ENCODE measurements at regions not wholly inside any gene's neighbourhood (a gene's known extent, or its start where the extent isn't known, plus 50 kb on each side); places are given as distances from the start of the nearest gene placed in this dataset.

DNA sequence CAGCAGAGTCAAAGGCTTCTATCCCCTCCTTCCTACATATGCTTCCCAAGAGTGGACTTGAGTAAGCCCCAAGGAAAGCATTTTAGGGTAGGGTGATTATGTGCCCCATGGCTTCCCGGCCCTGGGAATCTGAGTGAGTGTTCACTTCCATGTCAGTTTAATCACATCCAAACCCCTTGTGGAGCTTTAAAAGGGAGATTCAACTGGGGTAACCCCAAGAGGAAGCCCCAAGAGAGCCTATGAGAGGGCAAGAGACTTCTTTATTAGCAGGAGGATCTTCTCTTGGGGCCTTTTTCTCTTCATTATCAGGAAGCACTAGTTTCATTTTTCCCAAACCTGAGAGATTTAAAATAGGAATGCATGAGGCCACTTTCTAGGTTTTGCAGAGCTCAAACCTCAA, 97.0 kb upstream of the IRF2BP2 start:
- no peaks in the 10 kb centered on the region for H4K20me1 ChIP-seq (ENCODE audit: insufficient read depth, low read length)
- no peaks in the 10 kb centered on the region for H3K9me3 ChIP-seq (ENCODE audit: insufficient read depth, low read depth, low read length)
- no peaks in the 10 kb centered on the region for H3K27me3 ChIP-seq (ENCODE audit: insufficient read depth, low read length)
- no peak for DNase-seq (ENCODE audit: low read depth)
- H3K27me3 Mint-ChIP-seq (ENCODE audit: low read depth, unreplicated experiment) = peaks cover 11% of the 10 kb centered on the region
- H3K4me2 ChIP-seq (ENCODE audit: low read length) = no peak overlapping the region
- no peak for FAIRE-seq
- no peak overlapping the region for H3K9ac ChIP-seq (ENCODE audit: low read length)
- peaks cover 2% of the 10 kb centered on the region for H3K9me3 Mint-ChIP-seq (ENCODE audit: unreplicated experiment)
- H3K36me3 Mint-ChIP-seq (ENCODE audit: low read depth, unreplicated experiment) = peaks cover 4% of the 10 kb centered on the region
- no peak overlapping the region for H3K27ac Mint-ChIP-seq (ENCODE audit: unreplicated experiment)
- no peak overlapping the region for H2AFZ ChIP-seq (ENCODE audit: low read depth, low read length)
- no peak overlapping the region for H3K4me3 Mint-ChIP-seq (ENCODE audit: unreplicated experiment)
- no peaks in the 10 kb centered on the region for H3K79me2 ChIP-seq (ENCODE audit: insufficient read depth, low read length)
- H3K27ac ChIP-seq (ENCODE audit: low read depth, low read length) = no peak overlapping the region
- H3K4me1 ChIP-seq (ENCODE audit: insufficient read depth, low read length) = peaks cover 17% of the 10 kb centered on the region
- TF ChIP-seq CTCF (IDR thresholded peaks at IDR 0.05; ENCODE audit: insufficient read depth, low read depth, low read length) (no peak), EZH2 (IDR thresholded peaks at IDR 0.05; ENCODE audit: insufficient read depth, low read length) (no peak)
- H3K4me1 Mint-ChIP-seq (ENCODE audit: low read depth, unreplicated experiment) = peaks cover 11% of the 10 kb centered on the region
- H3K36me3 ChIP-seq (ENCODE audit: insufficient read depth, low read length) = no peaks in the 10 kb centered on the region
- no peak overlapping the region for H3K4me3 ChIP-seq (ENCODE audit: insufficient read depth, low read depth, low read length)

DNA sequence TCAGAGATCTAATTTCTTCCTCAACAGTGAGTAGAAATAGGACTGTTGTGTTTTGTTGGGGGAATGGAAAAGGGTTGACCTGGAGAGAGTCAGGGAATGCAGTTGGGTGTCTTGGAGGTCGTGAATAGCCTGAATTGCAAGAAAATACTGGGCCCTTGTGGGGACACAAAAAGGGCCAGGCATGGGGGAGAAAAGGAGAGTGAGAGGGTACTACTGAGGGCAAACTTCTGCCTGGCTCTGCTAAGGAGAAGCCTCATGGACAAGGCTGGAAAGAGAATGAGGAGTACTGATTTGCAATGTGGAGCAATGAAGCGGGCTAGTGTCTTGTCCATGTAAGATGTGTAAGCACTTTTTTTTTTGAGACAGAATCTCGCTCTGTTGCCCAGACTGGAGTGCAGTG, 96.2 kb upstream of the IRF2BP2 start:
- no peak overlapping the region for H3K27ac ChIP-seq (ENCODE audit: low read depth, low read length)
- FAIRE-seq (no peak), DNase-seq (ENCODE audit: low read depth) (no peak)
- no peaks in the 10 kb centered on the region for H3K36me3 ChIP-seq (ENCODE audit: insufficient read depth, low read length)
- H3K4me1 ChIP-seq (ENCODE audit: insufficient read depth, low read length) = peaks cover 12% of the 10 kb centered on the region
- H2AFZ ChIP-seq (ENCODE audit: low read depth, low read length) = no peak overlapping the region
- H3K27ac Mint-ChIP-seq (ENCODE audit: unreplicated experiment) = peak overlapping the region; percentile 1
- peaks cover 7% of the 10 kb centered on the region for H3K4me1 Mint-ChIP-seq (ENCODE audit: low read depth, unreplicated experiment)
- H4K20me1 ChIP-seq (ENCODE audit: insufficient read depth, low read length) = no peaks in the 10 kb centered on the region
- no peaks in the 10 kb centered on the region for H3K79me2 ChIP-seq (ENCODE audit: insufficient read depth, low read length)
- H3K4me2 ChIP-seq (ENCODE audit: low read length) = no peak overlapping the region
- no peak overlapping the region for H3K4me3 ChIP-seq (ENCODE audit: insufficient read depth, low read depth, low read length)
- no peak overlapping the region for H3K9ac ChIP-seq (ENCODE audit: low read length)
- peaks cover 4% of the 10 kb centered on the region for H3K36me3 Mint-ChIP-seq (ENCODE audit: low read depth, unreplicated experiment)
- H3K27me3 ChIP-seq (ENCODE audit: insufficient read depth, low read length) = no peaks in the 10 kb centered on the region
- peaks cover 11% of the 10 kb centered on the region for H3K27me3 Mint-ChIP-seq (ENCODE audit: low read depth, unreplicated experiment)
- TF ChIP-seq CTCF (IDR thresholded peaks at IDR 0.05; ENCODE audit: insufficient read depth, low read depth, low read length) = no peak
- TF ChIP-seq EZH2 (IDR thresholded peaks at IDR 0.05; ENCODE audit: insufficient read depth, low read length) = no peak
- H3K9me3 ChIP-seq (ENCODE audit: insufficient read depth, low read depth, low read length) = no peaks in the 10 kb centered on the region
- H3K4me3 Mint-ChIP-seq (ENCODE audit: unreplicated experiment) = no peak overlapping the region
- H3K9me3 Mint-ChIP-seq (ENCODE audit: unreplicated experiment) = peaks cover 2% of the 10 kb centered on the region

GRCh38 chr1:234705615-234706014, 95.6 kb upstream of the IRF2BP2 start:
- FAIRE-seq = no peak

More at GRCh38 chr1:234705615-234706014, 95.6 kb upstream of the IRF2BP2 start:
- Mint-ChIP-seq H3K9me3 (ENCODE audit: unreplicated experiment) (peaks cover 5% of the 10 kb centered on the region), H3K27me3 (ENCODE audit: low read depth, unreplicated experiment) (peaks cover 11% of the 10 kb centered on the region), H3K4me1 (ENCODE audit: low read depth, unreplicated experiment) (peaks cover 5% of the 10 kb centered on the region), H3K27ac (ENCODE audit: unreplicated experiment) (no peak overlapping the region), H3K36me3 (ENCODE audit: low read depth, unreplicated experiment) (peaks cover 4% of the 10 kb centered on the region), H3K4me3 (ENCODE audit: unreplicated experiment) (no peak overlapping the region)
- no peak overlapping the region for H3K27ac ChIP-seq (ENCODE audit: low read depth, low read length)
- no peaks in the 10 kb centered on the region for H3K79me2 ChIP-seq (ENCODE audit: insufficient read depth, low read length)
- no peak overlapping the region for H3K4me3 ChIP-seq (ENCODE audit: insufficient read depth, low read depth, low read length)
- peaks cover 9% of the 10 kb centered on the region for H3K4me1 ChIP-seq (ENCODE audit: insufficient read depth, low read length)
- DNase-seq (ENCODE audit: low read depth) = no peak
- H3K27me3 ChIP-seq (ENCODE audit: insufficient read depth, low read length) = no peaks in the 10 kb centered on the region
- H3K36me3 ChIP-seq (ENCODE audit: insufficient read depth, low read length) = no peaks in the 10 kb centered on the region
- no peak overlapping the region for H3K9ac ChIP-seq (ENCODE audit: low read length)
- H3K4me2 ChIP-seq (ENCODE audit: low read length) = no peak overlapping the region
- no peak overlapping the region for H2AFZ ChIP-seq (ENCODE audit: low read depth, low read length)
- TF ChIP-seq EZH2 (IDR thresholded peaks at IDR 0.05; ENCODE audit: insufficient read depth, low read length) (no peak), CTCF (IDR thresholded peaks at IDR 0.05; ENCODE audit: insufficient read depth, low read depth, low read length) (no peak)
- H4K20me1 ChIP-seq (ENCODE audit: insufficient read depth, low read length) = no peaks in the 10 kb centered on the region
- no peaks in the 10 kb centered on the region for H3K9me3 ChIP-seq (ENCODE audit: insufficient read depth, low read depth, low read length)

Measured in astrocyte (in vitro differentiated cells and primary cell).